Gastrocnemius medialis (tissue), 4 donors: ENCODE measurements at regions not wholly inside any gene's neighbourhood (a gene's known extent, or its start where the extent isn't known, plus 50 kb on each side); places are given as distances from the start of the nearest gene placed in this dataset.

ENCODE experiments used
- ATAC-seq, 2 donors: fragments of 150-250 bp; one replicate each; pipeline ENCODE4 v1.9.1; 2016
- DNase-seq, 2 donors: peaks; one replicate each; pipeline ENCODE4 v3.0.0-alpha.2; 2019
- H3K27ac ChIP-seq, 4 donors: fragments of 200-600 bp; sonication (generic); 1 replicate in 1 of 4; 2 replicates in 3 of 4; pipeline ENCODE4 v1.5.1; 2016 to 2018; ENCODE audit warnings: mild to moderate bottlenecking in 2 of 4, moderate library complexity in 1 of 4
- H3K27me3 ChIP-seq, 3 donors: fragments of 200-600 bp; sonication (generic) in 2 of 3; 1 replicate in 1 of 3; 2 replicates in 2 of 3; pipeline versions ENCODE4 v1.5.1 to v1.6.0; 2016 to 2019; ENCODE audit warnings: mild to moderate bottlenecking in 1 of 3, moderate library complexity in 1 of 3
- H3K36me3 ChIP-seq, 2 donors: fragments of 200-600 bp; sonication (generic) in 1 of 2; one replicate each; pipeline ENCODE4 v1.5.1; 2017 to 2018
- H3K4me1 ChIP-seq, 2 donors: fragments of 200-600 bp; sonication (generic) in 1 of 2; one replicate each; pipeline ENCODE4 v1.5.1; 2016 to 2017; ENCODE audit warnings: mild to moderate bottlenecking in 2 of 2
- H3K4me3 ChIP-seq, 4 donors: fragments of 200-600 bp; sonication (generic) in 3 of 4; 1 replicate in 1 of 4; 2 replicates in 3 of 4; pipeline ENCODE4 v1.5.1; 2016 to 2019; ENCODE audit warnings: mild to moderate bottlenecking in 2 of 4
- H3K9me3 ChIP-seq, 3 donors: fragments of 200-600 bp; sonication (generic) in 2 of 3; 1 replicate in 1 of 3; 2 replicates in 2 of 3; pipeline ENCODE4 v1.5.1; 2016 to 2019
- CTCF ChIP-seq, 5 experiments: fragments of 450-650 bp in 3 of 5; fragments of 200-600 bp in 2 of 5; sonication (generic) in 2 of 5; IDR thresholded peaks in 4 of 5; conservative IDR thresholded peaks in 1 of 5; 1 replicate in 4 of 5; 2 replicates in 1 of 5; pipeline ENCODE4 v1.5.1; 2016 to 2019; ENCODE audit warnings: antibody characterized with exemption in 5 of 5, mild to moderate bottlenecking in 3 of 5, moderate library complexity in 3 of 5
- POLR2A ChIP-seq, 2 donors: fragments of 450-650 bp; IDR thresholded peaks; one replicate each; pipeline ENCODE4 v1.6.1; 2017; ENCODE audit warnings: antibody characterized with exemption in 2 of 2, mild to moderate bottlenecking in 2 of 2, moderate library complexity in 2 of 2
- in situ Hi-C, 4 donors: fragments of 200-750 bp; cut with MboI; loops; one replicate each; pipeline versions ENCODE4 v1.15.0 to v1.8.0; 2017; ENCODE audit warnings: low sequenced_read_pairs in 4 of 4
- intact Hi-C: fragments of 100-400 bp; cut with DNase I; formaldehyde crosslinking; loops from one replicate; pipeline ENCODE4 v1.15.1; 2023; ENCODE audit warnings: low total_unique reads

GRCh38 chr1:4529446-4530165 is 124.8 kb upstream of the AJAP1 start:
- TF ChIP-seq POLR2A (IDR thresholded peaks at IDR 0.05) = no peak
- no peak for TF ChIP-seq CTCF (IDR thresholded peaks at IDR 0.05 in 4 of 5, conservative IDR thresholded peaks at IDR 0.05 in 1 of 5)
- H3K27me3 ChIP-seq = no peaks in the 10 kb centered on the region
- in situ Hi-C loops = no loop called here
- DNase-seq (no peak), ATAC-seq (no peak)
- no peaks in the 10 kb centered on the region for H3K9me3 ChIP-seq
- no peak overlapping the region for H3K4me3 ChIP-seq
- no peaks in the 10 kb centered on the region for H3K4me1 ChIP-seq
- no peak overlapping the region for H3K27ac ChIP-seq
- intact Hi-C loops = no loop called here
- H3K36me3 ChIP-seq = no peaks in the 10 kb centered on the region

- no peak for ATAC-seq
- no peaks in the 10 kb centered on the region for H3K27me3 ChIP-seq
- no peak overlapping the region for H3K27ac ChIP-seq
These were observed 124.1 kb upstream of the AJAP1 start for GRCh38 chr1:4530166-4530785.

GRCh38 chr1:4531842-4532241 is 122.6 kb upstream of the AJAP1 start:
- no peak overlapping the region for H3K27ac ChIP-seq
- in situ Hi-C loops (no loop called here), intact Hi-C loops (no loop called here)
- no peak for DNase-seq
- no peaks in the 10 kb centered on the region for H3K36me3 ChIP-seq
- TF ChIP-seq POLR2A (IDR thresholded peaks at IDR 0.05) (no peak), CTCF (IDR thresholded peaks at IDR 0.05 in 4 of 5, conservative IDR thresholded peaks at IDR 0.05 in 1 of 5) (no peak)
- H3K9me3 ChIP-seq = peaks cover 0 to 13% (median 0%) of the 10 kb centered on the region in 3 donors
- no peaks in the 10 kb centered on the region for H3K4me1 ChIP-seq
- ATAC-seq = no peak
- H3K27me3 ChIP-seq = no peaks in the 10 kb centered on the region
- H3K4me3 ChIP-seq = no peak overlapping the region

More at GRCh38 chr1:4530166-4530785, 124.1 kb upstream of the AJAP1 start:
- H3K4me3 ChIP-seq = no peak overlapping the region
- no peak for TF ChIP-seq POLR2A (IDR thresholded peaks at IDR 0.05)
- no peak for TF ChIP-seq CTCF (IDR thresholded peaks at IDR 0.05 in 4 of 5, conservative IDR thresholded peaks at IDR 0.05 in 1 of 5)
- no peaks in the 10 kb centered on the region for H3K36me3 ChIP-seq
- DNase-seq = no peak
- intact Hi-C loops = no loop called here
- H3K9me3 ChIP-seq = no peaks in the 10 kb centered on the region
- in situ Hi-C loops = no loop called here
- no peaks in the 10 kb centered on the region for H3K4me1 ChIP-seq

- in situ Hi-C loops (no loop called here), intact Hi-C loops (no loop called here)
- no peak overlapping the region for H3K27ac ChIP-seq
- no peak overlapping the region for H3K4me3 ChIP-seq
- DNase-seq (no peak), ATAC-seq (no peak)
- H3K4me1 ChIP-seq = no peaks in the 10 kb centered on the region
- no peaks in the 10 kb centered on the region for H3K36me3 ChIP-seq
- H3K27me3 ChIP-seq = no peaks in the 10 kb centered on the region
- peaks cover 0 to 14% (median 0%) of the 10 kb centered on the region in 3 donors for H3K9me3 ChIP-seq
- no peak for TF ChIP-seq POLR2A (IDR thresholded peaks at IDR 0.05)
- TF ChIP-seq CTCF (IDR thresholded peaks at IDR 0.05 in 4 of 5, conservative IDR thresholded peaks at IDR 0.05 in 1 of 5) = no peak
These were observed 121.8 kb upstream of the AJAP1 start for GRCh38 chr1:4532656-4533055.
